ENCODE measurements at regions not wholly inside any gene's neighbourhood (a gene's known extent, or its start where the extent isn't known, plus 50 kb on each side); places are given as distances from the start of the nearest gene placed in this dataset.

DNA sequence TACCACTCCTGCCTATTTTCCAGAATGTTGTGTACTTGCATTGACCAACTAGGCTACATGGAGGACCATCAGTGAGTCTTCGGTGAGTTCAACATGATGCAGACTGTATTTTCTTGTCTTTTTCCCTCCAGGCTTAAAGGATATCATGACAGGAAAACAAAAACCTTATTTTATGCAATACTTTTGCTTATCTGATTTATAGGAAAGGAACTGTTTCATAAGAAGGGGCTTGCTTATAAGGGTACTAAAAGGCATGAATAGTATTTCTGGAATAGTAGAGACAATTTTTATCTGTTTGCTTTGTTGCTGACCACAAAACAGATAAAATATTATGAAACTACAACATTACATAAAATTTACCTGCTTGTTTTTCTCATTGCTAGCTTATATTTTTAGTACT lies 374.7 kb downstream of the KLF5 start:
- no peak for TF ChIP-seq POLR2A (IDR thresholded peaks at IDR 0.05; ENCODE audit: low read length)
- TF ChIP-seq GATA1 (IDR thresholded peaks at IDR 0.05; ENCODE audit: low read depth, low read length): no peak
